NCI-H2081 (cell line): ENCODE measurements at regions not wholly inside any gene's neighbourhood (a gene's known extent, or its start where the extent isn't known, plus 50 kb on each side); places are given as distances from the start of the nearest gene placed in this dataset.
"Not testable (repeated sequence)": the region's sequence is repeated elsewhere in the genome, so short reads cannot be mapped to it uniquely, and the experiment has no call there.

Experiments
- DNase-seq, 2 experiments: peaks; one replicate each; lab custom pipeline; 2025; lab: John Stamatoyannopoulos, UW

DNA sequence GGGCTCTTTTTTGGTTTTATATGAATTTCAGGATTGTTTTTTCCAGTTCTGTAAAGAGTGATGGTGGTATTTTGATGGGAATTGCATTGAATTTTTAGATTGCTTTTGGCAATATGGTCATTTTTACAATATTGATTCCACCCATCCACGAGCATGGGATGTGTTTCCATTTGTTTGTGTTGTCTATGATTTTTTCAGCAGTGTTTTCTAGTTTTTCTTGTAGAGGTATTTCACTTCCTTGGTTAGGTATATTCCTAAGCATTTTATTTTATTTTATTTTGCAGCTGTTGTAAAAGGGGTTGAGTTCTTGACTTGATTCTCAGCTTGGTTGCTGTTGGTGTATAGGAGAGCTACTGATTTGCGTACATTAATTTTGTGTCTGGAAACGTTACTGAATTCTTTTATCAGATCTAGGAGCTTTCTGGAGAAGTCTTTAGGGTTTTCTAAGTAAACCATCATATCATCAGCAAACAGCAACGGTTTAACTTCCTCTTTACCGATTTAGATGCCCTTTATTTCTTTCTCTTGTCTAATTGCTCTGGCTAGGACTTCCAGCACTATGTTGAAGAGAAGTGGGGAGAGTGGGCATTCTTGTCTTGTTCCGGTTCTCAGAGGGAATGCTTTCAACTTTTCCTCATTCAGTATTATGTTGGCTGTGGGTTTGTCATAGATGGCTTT, 69.4 kb upstream of the GNG12 start:
- not testable (repeated sequence) for DNase-seq

DNA sequence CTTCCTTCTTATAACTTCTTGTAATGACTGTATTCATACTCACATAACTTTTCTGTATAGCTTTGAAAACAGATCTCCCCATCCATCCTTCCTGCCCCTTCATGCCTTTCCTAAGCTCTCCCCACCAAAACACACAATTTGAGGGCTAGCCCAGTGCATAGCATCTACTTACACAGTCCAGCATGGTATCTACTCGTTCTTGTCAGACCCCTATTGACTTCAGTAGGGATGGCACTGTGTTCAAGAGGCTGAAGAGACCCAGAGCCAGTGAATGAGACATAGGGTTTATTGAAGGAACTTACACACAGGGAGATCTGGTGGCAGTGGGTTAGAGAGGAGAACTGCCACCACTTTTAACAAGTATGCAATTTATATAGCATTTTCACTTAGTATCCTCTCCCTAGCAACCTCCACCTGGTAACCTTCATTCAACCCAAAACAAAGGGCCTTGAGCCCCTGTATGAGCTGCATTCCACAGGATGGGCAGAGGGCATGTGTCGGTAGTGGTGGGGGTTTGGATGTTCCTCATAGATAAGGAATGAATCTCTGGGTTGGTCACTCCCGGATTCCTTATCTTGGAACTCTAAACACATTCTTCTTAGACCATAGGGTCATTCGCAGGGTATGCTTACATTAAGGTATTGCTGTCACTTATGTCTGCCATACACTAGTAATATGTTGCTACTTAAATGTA, 64.9 kb upstream of the GNG12 start:
- DNase-seq, result no peak

DNA sequence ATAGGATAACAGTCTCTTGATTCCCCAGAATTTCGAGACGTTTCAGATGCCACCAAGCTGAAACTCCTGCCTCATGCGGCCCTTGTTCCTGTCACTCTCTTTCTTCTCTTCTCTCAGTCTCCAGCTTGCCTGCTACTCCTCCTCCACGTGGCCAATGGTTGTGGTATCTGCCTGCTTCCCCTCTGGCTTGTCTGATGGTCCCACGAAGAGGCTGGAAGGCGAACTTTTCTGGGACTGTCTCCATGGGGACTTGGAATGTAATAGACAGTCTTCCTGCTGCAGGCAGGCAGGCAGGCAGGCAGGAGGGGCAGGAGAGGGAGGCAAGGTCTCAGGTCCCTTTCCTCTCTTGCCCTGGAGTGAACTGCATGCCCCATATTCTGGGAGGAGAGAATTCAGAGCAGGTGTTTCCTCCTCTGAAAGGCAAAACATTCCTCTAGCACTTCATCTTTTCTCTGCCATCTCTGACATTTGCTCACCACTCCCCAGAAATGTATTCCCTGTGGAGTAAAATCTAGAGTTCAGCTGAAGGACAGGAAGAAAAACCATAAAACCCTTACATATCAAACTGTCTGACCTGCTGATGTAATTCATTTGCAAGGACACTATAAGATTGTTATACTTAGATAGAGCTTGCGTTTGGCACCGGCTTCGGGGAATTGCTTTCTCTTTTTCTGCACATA, 64.1 kb upstream of the GNG12 start:
- DNase-seq, result no peak

DNA sequence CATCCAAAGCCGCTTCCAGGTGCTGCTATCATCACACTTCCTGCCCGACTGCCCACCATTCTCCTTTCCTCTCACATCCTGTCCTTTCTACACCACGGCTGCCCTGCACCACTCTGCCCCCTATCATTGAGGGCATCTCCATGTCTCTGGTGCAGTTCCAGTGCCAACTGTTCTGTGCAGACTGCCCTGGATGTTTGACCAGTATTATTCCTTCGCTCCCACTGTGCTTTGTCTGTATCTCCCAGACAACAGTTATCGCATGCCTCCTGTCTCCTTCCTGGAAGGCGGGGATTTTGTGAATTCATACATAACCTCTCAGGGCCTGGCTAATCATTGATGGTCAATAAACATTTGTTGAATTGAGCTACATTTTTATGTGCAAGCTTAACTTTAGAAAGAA, 63.6 kb upstream of the GNG12 start:
- DNase-seq, result no peak

DNA sequence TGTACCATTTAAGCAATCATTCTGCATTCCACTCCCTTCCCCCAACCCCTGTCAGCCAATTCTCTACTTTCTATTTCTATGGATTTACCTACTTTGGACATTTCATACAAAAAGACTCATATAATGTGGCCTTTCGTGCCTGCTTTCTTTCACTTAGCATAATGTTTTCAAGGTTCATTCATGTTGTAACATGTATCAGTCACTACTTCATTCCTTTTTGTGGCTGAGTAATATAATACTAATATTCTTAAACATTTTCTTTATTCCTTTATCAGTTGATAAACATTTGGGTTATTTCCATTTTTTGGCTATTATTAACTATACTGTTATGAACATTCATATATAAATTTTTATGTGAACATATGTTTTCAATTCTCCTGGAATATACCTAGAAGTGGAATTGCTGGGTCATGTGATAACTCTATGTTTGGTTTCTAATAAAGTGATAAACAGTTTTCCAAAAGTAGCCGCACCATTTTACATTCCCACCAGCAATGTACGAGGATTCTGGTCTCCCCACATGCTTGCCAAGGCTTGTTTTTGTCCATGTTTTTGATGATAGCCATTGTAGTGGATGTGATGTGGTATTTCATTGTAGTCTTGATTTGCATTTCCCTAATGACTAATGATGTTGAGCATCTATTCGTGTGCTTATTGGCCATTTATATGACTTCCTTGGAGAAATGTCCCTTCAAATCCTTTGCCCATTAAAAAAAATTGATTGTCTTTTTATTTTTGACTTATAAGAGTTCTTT, 61.9 kb upstream of the GNG12 start:
- DNase-seq, result no peak

DNA sequence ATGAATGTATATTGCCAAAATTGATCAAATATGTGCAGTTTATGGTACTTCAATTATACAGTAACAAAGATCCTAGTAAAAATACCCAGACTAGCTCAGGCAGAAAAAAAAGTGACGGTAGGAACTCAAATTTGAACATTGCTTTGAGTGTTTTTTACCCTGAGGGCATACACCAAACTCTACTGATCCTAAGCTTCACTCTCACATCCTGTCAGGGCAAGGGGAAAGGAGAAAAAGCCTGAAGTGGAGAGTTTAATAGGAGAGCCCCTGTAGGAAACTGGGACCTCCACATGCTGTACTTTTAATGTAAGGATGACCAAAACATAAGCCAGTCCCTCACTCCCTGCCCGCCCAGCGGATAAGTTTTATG, 59.8 kb upstream of the GNG12 start:
- no peak for DNase-seq

DNA sequence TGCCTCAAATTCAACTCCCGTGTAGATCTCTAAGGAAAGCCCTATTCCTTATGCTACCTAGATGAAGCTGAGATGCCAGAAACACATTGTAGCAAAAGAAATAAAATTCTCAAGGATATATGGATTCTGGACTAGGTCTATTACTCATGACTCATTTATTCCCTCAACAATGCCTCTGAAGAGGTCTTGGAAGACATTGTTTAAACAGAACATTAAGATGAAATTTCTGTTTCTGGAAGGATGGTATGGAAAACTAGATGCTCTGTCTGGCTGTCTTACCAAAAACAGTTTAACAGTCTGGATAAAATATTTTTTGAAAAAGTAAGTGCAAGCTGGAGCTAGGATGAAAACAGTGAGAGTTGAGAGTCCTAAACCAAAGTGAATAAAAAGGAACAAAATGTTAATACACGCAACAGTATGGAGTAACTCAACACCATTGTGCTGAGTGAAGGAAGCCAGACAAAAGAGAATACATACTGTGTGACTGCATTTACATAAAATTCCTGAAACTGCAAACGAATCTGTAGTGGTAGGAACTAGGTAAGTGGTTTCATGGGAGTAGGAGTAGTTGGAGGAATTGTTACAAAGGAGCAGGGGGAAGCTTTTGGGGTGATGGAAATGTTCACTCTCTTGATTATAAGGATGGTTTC, 59.3 kb upstream of the GNG12 start:
- no peak for DNase-seq

DNA sequence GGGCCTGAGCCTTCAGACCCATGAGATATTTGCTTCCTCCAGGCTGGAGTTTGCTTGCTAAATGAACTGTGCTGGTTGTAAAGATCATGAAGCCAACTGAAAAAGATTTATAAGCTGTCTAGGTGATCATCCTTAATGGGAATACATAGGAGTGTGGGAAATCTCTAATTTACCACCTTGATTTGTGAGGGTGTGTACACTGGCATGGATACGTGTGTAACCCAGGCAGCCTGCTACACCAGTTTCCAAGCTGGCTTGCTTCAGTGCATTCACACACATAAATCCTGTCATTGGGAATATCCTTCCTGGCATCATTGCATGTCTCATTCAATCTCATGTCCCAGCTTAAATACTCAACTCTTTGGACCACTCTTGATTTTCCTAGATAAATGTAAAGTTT, 57.6 kb upstream of the GNG12 start:
- no peak for DNase-seq

DNA sequence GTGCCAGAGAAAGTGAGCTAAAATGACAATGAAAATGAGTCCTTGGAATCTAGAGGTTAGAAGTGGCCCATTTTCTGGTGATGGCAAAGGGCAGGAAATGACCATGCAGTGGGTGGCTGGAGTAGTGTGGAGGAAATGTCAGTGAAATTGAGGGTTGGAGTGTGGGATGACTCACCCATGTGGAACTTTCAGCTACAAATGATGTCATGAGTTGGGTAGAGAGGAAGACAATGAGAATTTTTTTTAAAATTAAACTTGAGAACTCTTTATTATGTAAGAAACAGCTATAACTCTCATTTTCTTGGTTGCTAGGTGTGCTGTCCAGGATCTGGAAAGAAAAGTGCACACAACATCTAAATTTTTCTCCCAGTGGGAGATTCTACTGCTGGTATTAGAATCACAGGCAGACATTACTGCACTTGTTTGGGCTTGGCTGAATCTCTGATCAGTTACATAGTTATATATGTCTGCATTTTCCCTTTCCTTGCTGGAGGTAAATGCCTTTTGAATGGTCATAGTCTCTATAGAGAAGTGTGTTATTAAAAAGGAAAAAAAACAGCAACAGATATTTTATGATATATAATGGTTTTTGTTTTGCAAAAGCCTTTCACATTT, 56.8 kb upstream of the GNG12 start:
- DNase-seq, result no peak

DNA sequence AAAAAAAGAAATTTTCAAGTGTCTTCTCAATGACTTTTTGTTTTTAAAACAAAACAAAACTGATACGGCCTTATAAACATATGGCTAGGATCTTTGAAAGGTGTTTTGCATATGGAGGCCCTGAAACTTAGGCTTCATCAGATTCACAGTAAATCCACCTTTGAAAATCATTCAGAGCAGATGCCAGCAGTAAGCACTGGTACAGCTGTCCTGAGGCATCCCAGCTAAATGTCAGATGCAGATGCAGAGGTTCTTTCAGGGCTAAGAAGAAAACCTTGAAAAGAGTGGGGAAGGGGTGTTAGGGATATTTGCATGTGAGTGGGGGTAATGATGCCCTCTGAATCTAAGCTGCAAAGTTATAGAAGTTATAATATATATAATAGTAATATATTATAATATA, 56.2 kb upstream of the GNG12 start:
- DNase-seq, result no peak

DNA sequence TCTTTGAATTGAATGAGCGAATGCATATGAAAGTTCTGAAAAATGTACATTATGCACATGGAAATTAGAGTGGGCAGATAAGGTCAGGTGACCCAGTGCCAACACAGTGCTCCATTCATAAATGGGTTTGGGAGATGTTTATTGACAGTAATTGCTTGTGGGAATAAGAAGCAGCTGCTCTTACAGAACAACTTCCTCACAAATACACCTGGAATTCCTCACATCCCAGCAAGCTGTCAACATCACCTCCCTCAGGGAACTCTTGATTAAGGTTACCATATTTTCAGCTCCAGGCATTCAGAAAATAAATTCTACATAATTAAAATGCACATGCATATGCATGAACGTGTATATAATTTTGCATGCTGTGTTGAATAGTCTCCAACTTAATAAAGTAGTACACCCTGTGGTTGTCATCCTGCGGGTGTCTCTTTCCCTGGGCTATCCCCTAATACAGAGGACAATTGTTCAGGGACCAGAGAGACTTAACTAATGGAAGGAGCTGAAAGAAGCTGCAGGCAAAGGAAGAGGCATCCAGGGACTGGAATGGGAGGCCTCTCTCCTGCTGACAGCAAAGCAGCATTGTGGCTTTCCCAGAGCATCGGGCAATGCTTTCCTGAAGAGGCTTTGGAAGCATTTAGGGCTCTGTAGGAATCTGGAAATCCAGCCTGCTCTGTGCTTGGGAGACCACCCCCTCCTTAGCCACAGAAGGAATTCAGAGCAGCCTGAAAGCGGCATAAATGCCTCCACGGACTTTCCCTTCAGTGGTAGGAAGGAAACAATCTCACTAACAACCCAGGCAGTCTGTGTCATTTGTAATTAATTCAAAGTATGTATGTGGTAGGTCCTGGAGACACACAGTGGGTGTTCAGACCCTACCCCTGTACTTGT, 55.2 kb upstream of the GNG12 start:
- peak in 1 of 2 experiments; percentile 26 for DNase-seq

DNA sequence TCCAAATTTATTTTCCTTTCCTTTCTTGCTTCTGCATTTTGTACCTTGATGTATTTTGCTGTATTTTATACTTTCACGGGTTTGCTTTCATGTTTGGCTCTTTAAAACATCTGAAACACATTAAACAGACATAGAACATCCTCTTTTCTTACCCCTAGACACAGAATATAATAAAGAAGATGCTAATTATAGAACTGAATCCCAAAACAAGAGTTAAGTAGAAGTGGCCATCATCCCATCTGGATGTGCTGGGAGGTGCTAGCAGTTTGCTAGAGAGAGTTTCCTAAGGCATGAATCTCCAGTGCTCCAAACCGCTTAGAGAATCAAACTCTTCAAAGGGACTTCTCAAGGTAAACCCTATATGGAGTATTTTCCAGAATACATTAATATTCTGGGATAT, 53.9 kb upstream of the GNG12 start:
- no peak for DNase-seq

DNA sequence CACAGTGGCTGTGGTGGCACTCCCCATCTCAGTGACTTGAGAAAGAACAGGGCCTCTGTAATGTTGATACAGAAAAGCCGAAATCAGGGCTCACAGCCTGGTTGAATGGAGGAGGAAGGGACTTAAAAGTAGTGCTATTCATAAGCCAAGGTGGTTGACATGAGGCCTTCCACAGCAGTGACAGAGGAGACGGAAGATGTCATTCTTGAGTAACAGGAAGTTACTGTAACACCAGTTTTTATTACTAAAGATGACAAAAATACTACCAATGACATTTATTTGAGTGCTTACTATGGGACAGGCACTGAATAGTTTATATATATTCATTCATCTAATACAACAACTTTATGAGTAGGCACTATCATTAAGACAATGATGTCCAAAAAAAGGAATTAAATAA, 52.8 kb upstream of the GNG12 start:
- DNase-seq, result no peak

DNA sequence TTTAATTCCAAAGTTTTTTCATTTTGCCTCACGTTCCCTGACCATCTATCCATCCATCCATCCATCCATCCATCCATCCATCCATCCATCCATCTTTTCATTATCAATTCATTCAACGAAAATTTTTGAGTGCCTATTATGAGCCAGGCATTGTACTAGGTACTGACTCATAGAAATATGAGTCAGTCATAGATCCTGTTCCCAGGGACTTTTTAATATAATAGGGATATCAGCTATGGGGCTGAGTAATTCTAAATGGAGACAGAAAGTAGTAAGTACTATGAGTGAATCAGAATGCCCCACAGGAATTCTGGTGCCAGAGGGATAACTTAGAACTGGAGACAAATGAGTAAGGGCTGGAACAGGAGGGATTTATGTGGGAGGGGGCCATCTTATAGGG, 49.8 kb upstream of the GNG12 start:
- no peak for DNase-seq
